Pons (tissue), 1 donor: ENCODE measurements at regions not wholly inside any gene's neighbourhood (a gene's known extent, or its start where the extent isn't known, plus 50 kb on each side); places are given as distances from the start of the nearest gene placed in this dataset.

Source experiments
- DNase-seq: peaks from one replicate; pipeline ENCODE4 v3.0.0-alpha.2; 2016; ENCODE audit warnings: low spot score

DNA sequence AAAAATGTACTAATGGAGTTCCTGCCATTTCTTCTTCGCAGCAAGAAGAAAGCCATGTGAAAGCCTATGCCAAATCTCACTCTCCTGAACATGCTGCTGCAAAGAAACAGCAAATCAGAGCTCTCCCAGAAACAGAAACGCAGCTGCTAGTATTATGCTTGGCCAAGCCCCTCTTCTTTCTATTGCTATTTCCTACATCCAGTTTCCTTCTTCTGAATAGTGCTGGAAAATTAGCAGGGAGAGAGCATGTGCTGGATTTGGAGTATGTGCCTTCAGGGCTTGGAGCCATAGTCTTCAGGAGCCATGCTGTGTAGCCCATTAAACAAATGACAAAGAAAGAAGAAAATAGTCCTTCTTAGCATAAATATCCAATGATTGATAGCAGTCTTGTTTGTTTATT is 852.0 kb upstream of the PHF14 start:
- DNase-seq: peak; percentile 78

GRCh38 chr7:10122551-10123100 is 851.0 kb upstream of the PHF14 start:
- peak; percentile 98 for DNase-seq

DNA sequence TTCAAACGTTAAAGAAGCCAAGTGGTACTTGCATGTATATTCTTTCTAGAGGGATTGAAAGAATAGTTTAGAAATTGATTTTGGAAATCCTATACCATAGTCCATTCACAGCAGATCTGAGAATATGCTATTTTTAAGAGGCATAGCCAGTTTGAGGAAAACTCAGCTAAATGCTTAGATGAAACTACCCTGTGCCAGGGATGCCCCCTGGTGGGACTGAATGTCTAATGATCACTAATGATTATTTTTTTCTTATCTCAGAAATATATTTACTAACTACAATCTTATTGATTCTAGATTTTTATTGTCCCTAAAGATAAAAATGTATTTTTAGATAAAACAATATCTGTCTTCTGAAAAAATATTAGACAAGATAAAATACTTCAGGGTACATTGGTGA is 844.9 kb upstream of the PHF14 start:
- peak; percentile 76 for DNase-seq

DNA sequence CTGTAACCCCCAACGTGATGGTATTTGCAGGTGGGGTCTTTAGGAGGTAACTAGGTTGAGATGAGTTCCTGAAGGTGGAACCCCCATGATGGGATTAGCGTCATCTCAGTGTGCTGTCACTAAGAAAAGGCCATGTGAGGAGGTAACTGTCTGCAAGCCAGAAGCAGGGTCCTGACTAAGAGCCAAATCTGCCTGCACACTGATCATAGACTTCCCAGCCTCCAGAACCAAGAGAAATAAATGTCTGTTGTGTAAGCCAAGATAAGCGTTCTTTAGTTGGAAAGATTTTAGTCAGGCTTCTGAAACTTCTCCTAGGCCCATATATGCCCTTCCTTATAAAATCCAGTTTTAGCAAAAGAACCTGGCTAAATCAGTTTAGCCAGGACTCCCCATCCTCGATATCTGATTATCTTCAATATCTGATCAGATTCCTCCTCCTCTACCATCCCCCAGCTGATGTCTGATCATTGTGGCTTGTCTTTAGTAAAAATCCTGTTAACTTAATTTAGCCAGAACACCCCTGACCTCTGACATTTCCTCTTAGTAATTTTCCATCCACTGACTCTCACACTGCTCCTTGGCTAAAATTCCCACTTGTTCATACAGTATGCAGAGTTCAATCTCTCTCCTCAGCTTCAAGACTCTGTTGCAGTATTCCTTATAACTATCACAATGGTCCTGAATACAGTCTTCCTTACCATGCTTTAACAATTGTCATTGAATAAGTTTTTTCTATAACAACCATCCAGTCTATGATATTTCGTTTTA is 835.4 kb upstream of the PHF14 start:
- no peak for DNase-seq

DNA sequence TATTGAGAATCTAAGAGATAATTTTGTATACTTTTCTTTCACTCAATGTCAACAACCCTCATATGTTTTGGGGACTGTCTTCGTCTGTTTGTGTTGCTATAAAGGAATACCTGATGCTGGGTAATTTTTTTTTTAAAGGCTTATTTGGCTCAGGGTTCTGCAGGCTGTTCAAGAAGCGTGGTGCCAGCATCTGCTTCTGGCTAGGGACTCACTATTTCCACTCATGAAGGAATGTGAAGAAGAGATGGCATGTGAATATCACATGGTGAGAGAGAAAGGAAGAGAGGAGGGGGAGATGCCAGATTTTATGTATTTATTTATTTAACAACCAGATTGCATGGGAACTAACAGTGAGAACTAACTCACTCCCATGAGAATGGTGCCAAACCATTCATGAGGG is 827.4 kb upstream of the PHF14 start:
- no peak for DNase-seq

- DNase-seq: no peak
Observed at GRCh38 chr7:10156972-10157371, 816.7 kb upstream of the PHF14 start.

GRCh38 chr7:10181996-10182395 is 791.7 kb upstream of the PHF14 start:
- no peak for DNase-seq

- DNase-seq: no peak
Observed at GRCh38 chr7:10192074-10192473, 781.6 kb upstream of the PHF14 start.

GRCh38 chr7:10205696-10206095 is 768.0 kb upstream of the PHF14 start:
- no peak for DNase-seq

DNA sequence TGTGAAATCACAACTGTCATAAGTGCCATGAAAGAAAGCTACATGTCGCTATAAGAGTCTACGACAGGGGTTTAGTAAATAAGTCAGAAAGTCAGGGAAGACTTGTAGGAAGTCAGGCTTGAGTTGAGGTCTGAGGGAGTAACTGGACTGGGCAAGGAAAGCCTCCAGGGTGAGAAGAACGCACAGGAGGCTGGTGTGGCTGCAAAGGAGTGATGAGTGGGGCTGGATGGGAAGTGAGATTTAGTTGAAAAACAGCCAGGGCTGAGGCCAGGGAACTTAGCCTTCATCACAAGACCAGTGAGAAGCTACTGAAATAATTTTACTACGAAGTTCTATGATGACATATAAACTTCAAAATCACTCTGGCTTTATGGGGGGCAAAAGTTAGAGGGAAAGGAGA is 763.7 kb upstream of the PHF14 start:
- DNase-seq: no peak

DNA sequence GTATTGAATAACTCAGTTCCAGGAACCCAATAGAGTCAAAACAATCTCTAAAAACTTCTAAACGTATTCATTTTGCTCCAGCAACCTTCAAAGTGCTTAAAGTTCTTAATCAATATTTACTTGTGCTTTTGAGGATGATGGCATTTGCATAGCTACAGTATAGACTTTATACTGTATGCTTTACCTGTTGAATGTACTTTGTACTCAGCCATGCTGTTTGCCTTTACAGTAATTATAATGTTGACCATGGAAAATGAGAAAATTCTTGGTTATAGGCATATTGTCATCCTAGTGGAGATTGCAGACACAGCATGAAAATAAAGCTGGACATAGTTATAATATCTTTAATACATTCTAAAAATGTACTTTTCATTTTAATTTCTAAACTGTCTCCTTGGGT is 762.7 kb upstream of the PHF14 start:
- no peak for DNase-seq

- no peak for DNase-seq
Observed at GRCh38 chr7:10211861-10212260, 761.8 kb upstream of the PHF14 start.

DNA sequence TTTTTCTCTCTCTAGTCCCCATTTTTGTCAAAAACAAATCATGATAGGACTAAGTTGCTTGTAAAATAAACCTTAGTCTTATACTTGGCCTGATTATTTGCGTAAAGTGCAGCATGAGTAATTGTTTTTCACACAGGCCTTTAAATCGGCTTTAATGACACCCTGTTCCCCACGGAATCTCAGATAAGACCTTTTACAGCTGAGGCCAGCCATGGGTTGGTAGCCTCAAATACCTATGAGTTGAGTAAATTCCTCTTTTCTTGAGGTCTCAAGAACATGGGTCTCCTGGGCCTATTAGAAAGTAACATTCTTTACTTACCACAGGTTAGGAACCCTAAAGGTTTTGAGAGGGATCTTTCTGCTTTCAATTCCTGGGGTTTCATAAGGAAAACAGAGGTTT is 761.0 kb upstream of the PHF14 start:
- DNase-seq: no peak

GRCh38 chr7:10216462-10216861 is 757.2 kb upstream of the PHF14 start:
- DNase-seq: no peak

GRCh38 chr7:10221084-10221483 is 752.6 kb upstream of the PHF14 start:
- DNase-seq: no peak

DNA sequence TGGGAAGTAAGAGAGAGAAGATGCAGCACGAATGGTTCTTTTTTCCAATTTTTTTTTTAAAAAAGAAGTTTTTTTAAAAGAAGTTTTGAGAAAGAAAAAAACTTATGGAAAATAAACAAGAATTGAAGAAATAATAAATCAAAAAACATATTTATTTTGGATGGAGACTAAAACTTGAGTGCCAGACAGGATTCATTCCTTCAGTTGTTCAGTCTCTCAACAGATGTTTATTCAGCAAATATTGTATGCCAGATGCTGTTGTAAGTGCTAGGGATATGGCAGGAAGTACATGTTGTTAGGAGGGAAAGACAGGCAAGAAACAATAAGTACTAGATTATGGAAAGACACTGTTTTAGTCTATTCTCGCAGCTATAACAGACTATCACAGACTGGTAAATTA is 750.7 kb upstream of the PHF14 start:
- no peak for DNase-seq

DNA sequence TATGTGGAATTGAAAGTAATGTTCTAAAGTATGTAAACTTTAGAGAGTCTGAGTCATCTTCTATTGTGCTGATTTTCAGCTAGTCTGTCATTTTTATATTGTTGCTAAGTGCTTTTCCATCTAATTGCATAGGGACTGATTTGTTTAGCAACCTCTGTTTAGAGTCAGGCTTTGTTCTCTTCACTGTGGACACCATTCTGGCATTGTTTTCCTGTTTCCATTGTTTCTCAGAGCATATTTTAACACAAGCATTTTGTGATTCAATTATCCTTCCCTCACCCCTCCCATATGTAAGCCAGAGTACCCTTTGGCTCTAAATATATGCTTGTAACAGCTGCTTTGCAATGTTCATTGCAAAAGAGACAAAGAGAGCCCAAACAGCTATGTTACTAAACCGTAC is 748.4 kb upstream of the PHF14 start:
- DNase-seq: peak; percentile 41

DNA sequence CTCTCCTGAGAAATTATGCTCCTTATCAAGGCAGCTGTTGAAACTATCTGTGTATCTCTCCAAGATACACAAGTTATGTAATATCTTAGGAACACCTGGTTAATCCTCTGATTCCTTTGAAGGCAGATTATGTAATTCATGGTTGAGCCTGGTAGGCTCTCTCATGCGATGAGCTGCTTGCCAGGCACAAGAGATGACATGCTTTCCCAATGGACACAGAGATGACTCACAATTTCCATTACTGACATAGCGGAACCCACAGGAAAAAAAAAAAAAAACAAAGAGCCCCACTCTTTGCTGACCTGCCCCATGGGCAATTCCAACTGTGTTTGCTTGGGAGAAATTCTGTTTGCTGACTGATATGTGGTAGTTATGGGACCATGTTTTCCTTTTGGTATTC is 736.4 kb upstream of the PHF14 start:
- no peak for DNase-seq

GRCh38 chr7:10238641-10239040 is 735.0 kb upstream of the PHF14 start:
- no peak for DNase-seq

DNA sequence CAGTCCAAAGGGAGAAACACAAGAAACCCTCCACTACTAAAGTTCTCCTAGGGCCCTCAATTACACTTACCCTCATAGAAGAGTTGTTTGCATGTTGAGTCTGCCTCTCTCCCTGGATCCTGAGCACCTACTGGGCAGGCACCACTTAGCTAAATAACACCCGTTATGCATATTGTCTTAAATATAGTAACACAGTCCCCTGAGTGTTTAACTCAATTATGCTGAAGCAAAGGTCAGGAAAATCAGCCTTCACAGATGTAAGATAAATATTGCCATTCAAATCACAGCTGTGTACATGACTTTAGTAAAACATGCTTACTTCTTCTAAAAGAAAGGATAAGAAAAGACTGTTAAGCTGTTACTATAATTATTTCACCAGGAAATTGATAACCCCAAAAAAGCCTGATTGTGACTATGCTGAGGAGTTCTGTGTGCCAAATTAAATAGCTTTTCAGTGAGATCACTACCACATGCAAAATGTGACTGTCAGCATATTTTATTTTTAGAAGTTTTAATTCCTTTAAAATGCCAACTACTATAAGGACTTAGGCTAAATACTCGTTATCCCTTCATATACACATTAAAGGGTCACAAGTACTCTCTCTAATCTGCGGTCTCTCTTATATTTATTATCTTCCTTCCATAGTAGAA is 733.9 kb upstream of the PHF14 start:
- DNase-seq: no peak

- DNase-seq: peak; percentile 11
Observed at GRCh38 chr7:10245406-10245805, 728.3 kb upstream of the PHF14 start.

DNA sequence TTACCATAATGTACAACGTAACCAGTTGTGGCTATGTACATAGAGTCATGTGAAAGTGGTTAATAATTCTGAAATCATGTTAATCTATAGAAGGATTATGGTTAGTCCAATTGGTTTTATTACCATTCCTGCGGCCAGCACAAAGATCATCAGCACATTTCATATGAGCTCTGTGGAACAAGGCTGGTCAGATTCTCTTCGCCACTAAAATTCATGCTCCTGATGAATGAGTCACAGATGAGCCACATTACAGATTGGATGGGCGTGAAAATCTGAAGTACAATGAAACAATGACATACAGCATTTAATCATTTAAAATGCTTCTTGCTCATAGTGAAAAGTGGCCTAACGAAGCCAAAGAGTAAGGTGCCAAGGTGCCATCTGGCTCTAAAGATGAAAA is 716.2 kb upstream of the PHF14 start:
- DNase-seq: no peak

- no peak for DNase-seq
Observed at GRCh38 chr7:10266976-10267375, 706.7 kb upstream of the PHF14 start.

- no peak for DNase-seq
Observed at GRCh38 chr7:10268034-10268433, 705.6 kb upstream of the PHF14 start.
